GM12878 (cell line): ENCODE measurements at regions not wholly inside any gene's neighbourhood (a gene's known extent, or its start where the extent isn't known, plus 50 kb on each side); places are given as distances from the start of the nearest gene placed in this dataset.

Experiments
- ATF7 ChIP-seq: fragments of 450-650 bp; IDR thresholded peaks from 2 replicates; pipeline ENCODE4 v1.6.1; 2016; ENCODE audit warnings: low read depth, mild to moderate bottlenecking
- CBFB ChIP-seq: IDR thresholded peaks from 2 replicates; pipeline ENCODE4 v1.6.1; 2016; ENCODE audit warnings: antibody characterized with exemption, low read depth
- CTCF ChIP-seq, 3 experiments: IDR thresholded peaks in 2 of 3; conservative IDR thresholded peaks in 1 of 3; 2 replicates each; pipeline ENCODE4 v1.5.1; 2011; ENCODE audit warnings: low read depth in 3 of 3, low read length in 3 of 3, mild to moderate bottlenecking in 3 of 3, control low read depth in 2 of 3, moderate library complexity in 2 of 3, inconsistent platforms in 1 of 3, mixed read lengths in 1 of 3; ENCODE audit not compliant: control insufficient read depth in 2 of 3, insufficient read depth in 1 of 3; ENCODE audit errors: extremely low read depth in 1 of 3
- ETV6 ChIP-seq, 2 experiments: fragments of 450-650 bp in 1 of 2; IDR thresholded peaks in 1 of 2; conservative IDR thresholded peaks in 1 of 2; 2 replicates each; pipeline ENCODE4 v1.6.1; 2014; ENCODE audit warnings: antibody characterized with exemption in 1 of 2, borderline replicate concordance in 1 of 2, low read depth in 1 of 2, mild to moderate bottlenecking in 1 of 2, moderate library complexity in 1 of 2
- EZH2 ChIP-seq: IDR thresholded peaks from 2 replicates; pipeline ENCODE4 v1.6.1; 2012; ENCODE audit warnings: low read depth, mild to moderate bottlenecking, control low read depth, inconsistent platforms, low read length, borderline replicate concordance; ENCODE audit not compliant: control insufficient read depth
- NFIC ChIP-seq: IDR thresholded peaks from 2 replicates; pipeline ENCODE4 v1.6.1; 2012; ENCODE audit warnings: low read depth, mild to moderate bottlenecking, inconsistent platforms, low read length, moderate library complexity
- POLR2A ChIP-seq: IDR thresholded peaks from 2 replicates; pipeline ENCODE4 v1.6.1; 2011; ENCODE audit warnings: low read depth, mild to moderate bottlenecking, low read length
- STAT3 ChIP-seq: IDR thresholded peaks from 2 replicates; pipeline ENCODE4 v1.6.1; 2011; ENCODE audit warnings: low read depth, low read length, improper control_type of control experiment
- ZBTB33 ChIP-seq: fragments of 450-650 bp; IDR thresholded peaks from 2 replicates; pipeline ENCODE4 v1.6.1; 2017; ENCODE audit warnings: mild to moderate bottlenecking
- ZNF384 ChIP-seq: IDR thresholded peaks from 2 replicates; pipeline ENCODE4 v1.6.1; 2012; ENCODE audit warnings: low read depth, mild to moderate bottlenecking, low read length, improper control_type of control experiment, borderline replicate concordance

- no peak for TF ChIP-seq CTCF (IDR thresholded peaks at IDR 0.05 in 2 of 3, conservative IDR thresholded peaks at IDR 0.05 in 1 of 3; ENCODE audit: control insufficient read depth in 2 of 3, extremely low read depth in 1 of 3, insufficient read depth in 1 of 3, low read depth in 3 of 3, low read length in 3 of 3)
- TF ChIP-seq EZH2 = no peak
- TF ChIP-seq NFIC = no peak
- TF ChIP-seq ZBTB33 = no peak
- TF ChIP-seq ZNF384 = no peak
- no peak for TF ChIP-seq ETV6 (conservative IDR thresholded peaks at IDR 0.05 in 1 of 2, IDR thresholded peaks at IDR 0.05 in 1 of 2; ENCODE audit: borderline replicate concordance in 1 of 2, low read depth in 1 of 2)
- TF ChIP-seq ATF7 = no peak
- TF ChIP-seq POLR2A = no peak
- TF ChIP-seq STAT3 = no peak
- no peak for TF ChIP-seq CBFB
Measured at GRCh38 chr5:39628348-39628747, 203.6 kb upstream of the DAB2 start.
